SK-N-SH (cell line): ENCODE measurements at regions not wholly inside any gene's neighbourhood (a gene's known extent, or its start where the extent isn't known, plus 50 kb on each side); places are given as distances from the start of the nearest gene placed in this dataset.

ENCODE experiments used
- CTCF ChIA-PET: fragments of 300-600, 350-600 bp; formaldehyde crosslinking; extraction: SDS; loops from one replicate; lab custom pipeline; 2021; lab: Yijun Ruan, JAX
- POLR2A ChIA-PET: fragments of 350-600 bp; sonication (Branson Sonifier 250); formaldehyde crosslinking; extraction: SDS; loops from one replicate; lab custom pipeline; 2020; ENCODE audit warnings: antibody characterized with exemption, inconsistent platforms; lab: Yijun Ruan, JAX
- DNase-seq: peaks from one replicate; pipeline ENCODE4 v3.0.0; 2012
- H2AFZ ChIP-seq: fragments of 200-600 bp; sonication (generic); 2 replicates; pipeline ENCODE4 v1.8.1; 2016; ENCODE audit warnings: antibody characterized with exemption, mild to moderate bottlenecking, low read depth
- H3F3A ChIP-seq: fragments of 200-600 bp; sonication (generic); replicated peaks from 2 replicates; pipeline ENCODE3; 2016; ENCODE audit warnings: antibody characterized with exemption, mild to moderate bottlenecking; ENCODE audit not compliant: insufficient read depth
- H3K27ac ChIP-seq, 2 experiments: fragments of 200-500 bp in 1 of 2; fragments of 200-600 bp in 1 of 2; sonication (Bioruptor generic) in 1 of 2; sonication (generic), shearing (Covaris generic) in 1 of 2; 2 replicates each; pipeline versions ENCODE4 v1.5.1 to v1.6.1; 2014 to 2016; ENCODE audit warnings: low read depth in 2 of 2, inconsistent platforms in 1 of 2, low read length in 1 of 2, mild to moderate bottlenecking in 1 of 2, mixed read lengths in 1 of 2
- H3K27me3 ChIP-seq: fragments of 200-600 bp; sonication (generic), shearing (Covaris generic); 2 replicates; pipeline ENCODE4 v1.6.1; 2016; ENCODE audit warnings: mixed run types; ENCODE audit not compliant: insufficient read depth
- H3K36me3 ChIP-seq, 2 experiments: fragments of 200-500 bp in 1 of 2; fragments of 200-600 bp in 1 of 2; sonication (Bioruptor generic) in 1 of 2; sonication (generic) in 1 of 2; replicated peaks in 1 of 2; 2 replicates each; pipeline versions ENCODE3 to v1.5.1; 2014 to 2016; ENCODE audit warnings: low read length in 1 of 2, mild to moderate bottlenecking in 1 of 2; ENCODE audit not compliant: insufficient read depth in 2 of 2, control insufficient read depth in 1 of 2
- H3K4me1 ChIP-seq, 2 experiments: fragments of 200-500 bp in 1 of 2; fragments of 200-600 bp in 1 of 2; sonication (Bioruptor generic) in 1 of 2; sonication (generic), shearing (Covaris generic) in 1 of 2; 2 replicates each; pipeline versions ENCODE4 v1.5.1 to v1.6.1; 2014 to 2016; ENCODE audit warnings: low read depth in 1 of 2, low read length in 1 of 2, mixed run types in 1 of 2; ENCODE audit not compliant: insufficient read depth in 2 of 2, control insufficient read depth in 1 of 2
- H3K4me2 ChIP-seq: fragments of 200-600 bp; sonication (generic), shearing (Covaris generic); 2 replicates; pipeline ENCODE4 v1.6.1; 2017; ENCODE audit warnings: mixed run types
- H3K4me3 ChIP-seq, 2 experiments: fragments of 200-500 bp in 1 of 2; fragments of 200-600 bp in 1 of 2; sonication (Bioruptor generic) in 1 of 2; sonication (generic), shearing (Covaris generic) in 1 of 2; 2 replicates each; pipeline versions ENCODE4 v1.5.1 to v1.8.1; 2014 to 2016; ENCODE audit warnings: low read depth in 2 of 2, inconsistent platforms in 1 of 2, low read length in 1 of 2, mild to moderate bottlenecking in 1 of 2, mixed read lengths in 1 of 2, moderate library complexity in 1 of 2
- H3K79me2 ChIP-seq: fragments of 200-600 bp; sonication (generic); 2 replicates; pipeline ENCODE4 v1.8.1; 2017; ENCODE audit warnings: mild to moderate bottlenecking; ENCODE audit not compliant: insufficient read depth
- H3K9ac ChIP-seq: fragments of 200-600 bp; sonication (generic); 2 replicates; pipeline ENCODE4 v1.6.1; 2017; ENCODE audit warnings: mixed run types
- H3K9me2 ChIP-seq: fragments of 200-600 bp; sonication (generic); 2 replicates; pipeline ENCODE4 v1.6.1; 2017; ENCODE audit warnings: mixed run types
- H3K9me3 ChIP-seq: fragments of 200-600 bp; sonication (generic); 2 replicates; pipeline ENCODE4 v1.6.1; 2017; ENCODE audit warnings: mixed run types, mild to moderate bottlenecking, moderate library complexity
- H4K20me1 ChIP-seq: fragments of 200-600 bp; sonication (generic); 2 replicates; pipeline ENCODE4 v1.6.1; 2017; ENCODE audit warnings: mild to moderate bottlenecking, mixed run types; ENCODE audit not compliant: insufficient read depth
- CHD2 ChIP-seq: fragments of 150-350 bp; IDR thresholded peaks from 2 replicates; pipeline ENCODE4 v1.6.1; 2018; ENCODE audit warnings: low read length; ENCODE audit not compliant: partially characterized antibody
- ELF1 ChIP-seq: IDR thresholded peaks from 2 replicates; pipeline ENCODE4 v1.4.0; 2012
- EP300 ChIP-seq, 2 experiments: IDR thresholded peaks; 2 replicates each; pipeline versions ENCODE4 v1.4.0 to v1.6.1; 2012; ENCODE audit warnings: borderline replicate concordance in 1 of 2, low read depth in 1 of 2, low read length in 1 of 2
- EZH2phosphoT487 ChIP-seq: fragments of 200-600 bp; sonication (generic); IDR thresholded peaks from 2 replicates; pipeline ENCODE4 v1.6.1; 2017; ENCODE audit warnings: low read depth, mixed run types, mild to moderate bottlenecking, antibody characterized with exemption, moderate library complexity, borderline replicate concordance
- FOXM1 ChIP-seq: IDR thresholded peaks from 2 replicates; pipeline ENCODE4 v1.4.0; 2012; ENCODE audit warnings: low read depth, mild to moderate bottlenecking
- GABPA ChIP-seq: IDR thresholded peaks from 2 replicates; pipeline ENCODE4 v1.4.0; 2012; ENCODE audit warnings: low read depth, mild to moderate bottlenecking
- JUND ChIP-seq: IDR thresholded peaks from 2 replicates; pipeline ENCODE4 v1.4.0; 2012
- MAX ChIP-seq: IDR thresholded peaks from 2 replicates; pipeline ENCODE4 v1.4.0; 2012; ENCODE audit warnings: low read depth
- NFIC ChIP-seq: IDR thresholded peaks from 2 replicates; pipeline ENCODE4 v1.4.0; 2012; ENCODE audit warnings: borderline replicate concordance
- NRF1 ChIP-seq: IDR thresholded peaks from 2 replicates; pipeline ENCODE4 v1.6.1; 2012; ENCODE audit warnings: low read depth, mild to moderate bottlenecking, low read length
- POLR2AphosphoS5 ChIP-seq: IDR thresholded peaks from 2 replicates; pipeline ENCODE4 v1.6.1; 2012; ENCODE audit warnings: low read depth, low read length
- RCOR1 ChIP-seq: fragments of 150-350 bp; IDR thresholded peaks from 2 replicates; pipeline ENCODE4 v1.6.1; 2017; ENCODE audit warnings: antibody characterized with exemption, low read length
- RXRA ChIP-seq: IDR thresholded peaks from 2 replicates; pipeline ENCODE4 v1.4.0; 2012; ENCODE audit warnings: low read depth, mild to moderate bottlenecking, borderline replicate concordance
- SIN3A ChIP-seq: IDR thresholded peaks from 2 replicates; pipeline ENCODE4 v1.6.1; 2012; ENCODE audit warnings: low read depth, mild to moderate bottlenecking, low read length, moderate library complexity, borderline replicate concordance
- SMC3 ChIP-seq: IDR thresholded peaks from 2 replicates; pipeline ENCODE4 v1.6.1; 2012; ENCODE audit warnings: low read depth, low read length, improper control_type of control experiment
- TCF12 ChIP-seq: IDR thresholded peaks from 2 replicates; pipeline ENCODE4 v1.4.0; 2012
- TEAD4 ChIP-seq: IDR thresholded peaks from 2 replicates; pipeline ENCODE4 v1.4.0; 2012; ENCODE audit warnings: mild to moderate bottlenecking, borderline replicate concordance; ENCODE audit not compliant: insufficient read depth
- USF1 ChIP-seq: IDR thresholded peaks from 2 replicates; pipeline ENCODE4 v1.4.0; 2012; ENCODE audit warnings: low read depth, borderline replicate concordance
- USF2 ChIP-seq: fragments of 150-350 bp; IDR thresholded peaks from 2 replicates; pipeline ENCODE4 v1.6.1; 2017; ENCODE audit warnings: antibody characterized with exemption, low read length, low read depth, borderline replicate concordance
- ZBTB33 ChIP-seq: IDR thresholded peaks from 2 replicates; pipeline ENCODE4 v1.4.0; 2012; ENCODE audit warnings: low read depth, borderline replicate concordance
- WGBS: methylation state at CpG from one replicate; pipeline ENCODE4 v1.1.6; 2017; ENCODE audit warnings: low lambda C conversion rate; 5-methylcytosine and 5-hydroxymethylcytosine counted together

- Histone ChIP-seq H3F3A (no peaks in the 10 kb centered on the region), H2AFZ (no peak overlapping the region), H3K27ac (no peak overlapping the region), H3K36me3 (no peaks in the 10 kb centered on the region), H3K4me2 (no peak overlapping the region), H3K79me2 (no peaks in the 10 kb centered on the region), H4K20me1 (no peaks in the 10 kb centered on the region), H3K27me3 (no peaks in the 10 kb centered on the region), H3K9me3 (no peaks in the 10 kb centered on the region), H3K9me2 (no peaks in the 10 kb centered on the region), H3K4me3 (no peak overlapping the region), H3K4me1 (no peaks in the 10 kb centered on the region), H3K9ac (no peak overlapping the region)
- ChIA-PET POLR2A (no interaction called here), CTCF (no interaction called here)
- DNase-seq: no peak
- 6% methylated on average over 3 of the region's 3 CpGs for WGBS
- TF ChIP-seq CHD2 (no peak), SMC3 (no peak), ZBTB33 (no peak), USF1 (no peak), GABPA (no peak), TEAD4 (no peak), TCF12 (no peak), SIN3A (no peak)
These were observed 1193.5 kb upstream of the ACVR2A start for GRCh38 chr2:146651361-146651760.

GRCh38 chr2:146642066-146642465, 1202.8 kb upstream of the ACVR2A start:
- H3K9ac ChIP-seq: no peak overlapping the region
- POLR2A ChIA-PET: no interaction called here
- no peaks in the 10 kb centered on the region for H3K9me3 ChIP-seq
- H3K4me2 ChIP-seq: no peak overlapping the region
- no peaks in the 10 kb centered on the region for H3K36me3 ChIP-seq
- H3K27me3 ChIP-seq: no peaks in the 10 kb centered on the region
- no peaks in the 10 kb centered on the region for H3F3A ChIP-seq
- no peak overlapping the region for H3K27ac ChIP-seq
- no peak for DNase-seq
- no peaks in the 10 kb centered on the region for H3K9me2 ChIP-seq
- H2AFZ ChIP-seq: no peak overlapping the region
- H3K4me3 ChIP-seq: no peak overlapping the region
- H4K20me1 ChIP-seq: no peaks in the 10 kb centered on the region
- WGBS: 26% methylated on average over 2 of the region's 4 CpGs
- no peaks in the 10 kb centered on the region for H3K4me1 ChIP-seq
- TF ChIP-seq NRF1: no peak
- no peak for TF ChIP-seq USF2
- no peak for TF ChIP-seq EP300 (IDR thresholded peaks at IDR 0.05; ENCODE audit: borderline replicate concordance in 1 of 2, low read depth in 1 of 2, low read length in 1 of 2)
- TF ChIP-seq USF1: no peak
- TF ChIP-seq EZH2phosphoT487: no peak
- no peak for TF ChIP-seq POLR2AphosphoS5
- TF ChIP-seq NFIC: no peak
- no peak for TF ChIP-seq ZBTB33
- TF ChIP-seq TEAD4: no peak
- no peak for TF ChIP-seq ELF1
- TF ChIP-seq RCOR1: no peak
- TF ChIP-seq FOXM1: no peak
- TF ChIP-seq GABPA: no peak
- no peak for TF ChIP-seq SMC3
- no peak for TF ChIP-seq RXRA
- no peak for TF ChIP-seq JUND
- TF ChIP-seq MAX: no peak
- TF ChIP-seq, all 33 proteins: peak for 0
- CTCF ChIA-PET: no interaction called here
- no peaks in the 10 kb centered on the region for H3K79me2 ChIP-seq
